Endothelial cell of umbilical vein (primary cell): ENCODE measurements at regions not wholly inside any gene's neighbourhood (a gene's known extent, or its start where the extent isn't known, plus 50 kb on each side); places are given as distances from the start of the nearest gene placed in this dataset.

ENCODE experiments used
- BruUV-seq: library from RNA; stranded (reverse); fragments of 400-500 nt; replicated peaks from 2 replicates; lab custom pipeline; 2021; lab: Mats Ljungman, UMichigan
- CTCF ChIA-PET: fragments of 300-600, 350-600 bp; sonication (Branson Sonifier 250); formaldehyde crosslinking; loops from one replicate; lab custom pipeline; 2021; ENCODE audit warnings: antibody characterized with exemption, inconsistent platforms; lab: Charles Lee
- POLR2A ChIA-PET: fragments of 300-600, 350-600 bp; sonication (Branson Sonifier 250); formaldehyde crosslinking; loops from one replicate; lab custom pipeline; 2021; ENCODE audit warnings: antibody characterized with exemption, inconsistent platforms; lab: Charles Lee
- DNase-seq: peaks from one replicate; pipeline ENCODE4 v3.0.0-alpha.2; 2011; ENCODE audit warnings: low read depth, low spot score
- FAIRE-seq: peaks from 2 replicates; lab custom pipeline; 2011; peaks lifted over from hg19 to GRCh38; lab: Jason Lieb, UNC
- H2AFZ ChIP-seq: 2 replicates; pipeline ENCODE4 v1.6.0; 2012; ENCODE audit warnings: low read depth, low read length, control low read depth, inconsistent platforms
- H3K27ac ChIP-seq: 2 replicates; pipeline ENCODE4 v1.5.1; 2011; ENCODE audit warnings: low read depth, mild to moderate bottlenecking, control low read depth, low read length, moderate library complexity; ENCODE audit not compliant: insufficient read depth
- H3K27me3 ChIP-seq, 2 experiments: 2 replicates each; pipeline versions ENCODE4 v1.6.0 to v1.6.1; 2011; ENCODE audit warnings: low read length in 2 of 2, mixed read lengths in 1 of 2; ENCODE audit not compliant: control insufficient read depth in 2 of 2, insufficient read depth in 2 of 2
- H3K36me3 ChIP-seq, 2 experiments: 2 replicates in 1 of 2; 3 replicates in 1 of 2; pipeline ENCODE4 v1.5.1; 2011; ENCODE audit warnings: low read length in 2 of 2, mild to moderate bottlenecking in 1 of 2, moderate library complexity in 1 of 2; ENCODE audit not compliant: control insufficient read depth in 2 of 2, insufficient read depth in 2 of 2; ENCODE audit errors: extremely low read depth in 1 of 2
- H3K4me1 ChIP-seq: 3 replicates; pipeline ENCODE4 v1.5.1; 2011; ENCODE audit warnings: mild to moderate bottlenecking, low read length; ENCODE audit not compliant: control insufficient read depth, insufficient read depth; ENCODE audit errors: extremely low read depth
- H3K4me2 ChIP-seq: 2 replicates; pipeline ENCODE4 v1.6.1; 2011; ENCODE audit warnings: low read length, control low read depth, mixed read lengths; ENCODE audit not compliant: insufficient read depth
- H3K4me3 ChIP-seq, 3 experiments: fragments of 200-600 bp in 1 of 3; sonication (generic), shearing (Covaris generic) in 1 of 3; replicated peaks in 1 of 3; 2 replicates each; pipeline ENCODE4 v1.5.1; 2011 to 2016; ENCODE audit warnings: control low read depth in 3 of 3, low read length in 3 of 3, mild to moderate bottlenecking in 2 of 3, inconsistent platforms in 1 of 3, low read depth in 1 of 3, moderate library complexity in 1 of 3; ENCODE audit not compliant: insufficient read depth in 1 of 3
- H3K79me2 ChIP-seq: 2 replicates; pipeline ENCODE4 v1.6.0; 2012; ENCODE audit warnings: low read length, inconsistent platforms; ENCODE audit not compliant: control insufficient read depth, insufficient read depth
- H3K9ac ChIP-seq: replicated peaks from 2 replicates; pipeline ENCODE3; 2011; ENCODE audit warnings: low read length, control low read depth; ENCODE audit not compliant: insufficient read depth; ENCODE audit errors: extremely low read depth
- H3K9me1 ChIP-seq: replicated peaks from 3 replicates; pipeline ENCODE4 v1.6.0; 2011; ENCODE audit warnings: mild to moderate bottlenecking, low read length; ENCODE audit not compliant: control insufficient read depth, insufficient read depth; ENCODE audit errors: extremely low read depth
- H3K9me3 ChIP-seq: replicated peaks from 2 replicates; pipeline ENCODE4 v1.5.1; 2012; ENCODE audit warnings: low read length, inconsistent platforms; ENCODE audit not compliant: control insufficient read depth, insufficient read depth
- H4K20me1 ChIP-seq: replicated peaks from 2 replicates; pipeline ENCODE3; 2011; ENCODE audit warnings: mild to moderate bottlenecking, low read length; ENCODE audit not compliant: control insufficient read depth, insufficient read depth; ENCODE audit errors: extremely low read depth
- CTCF ChIP-seq, 2 donors: IDR thresholded peaks; 1 replicate in 1 of 2; 2 replicates in 1 of 2; pipeline ENCODE4 v1.5.1; 2011; ENCODE audit warnings: low read length in 2 of 2, mild to moderate bottlenecking in 2 of 2, moderate library complexity in 2 of 2, control low read depth in 1 of 2, inconsistent platforms in 1 of 2, low read depth in 1 of 2; ENCODE audit not compliant: insufficient read depth in 1 of 2; ENCODE audit errors: extremely low read depth in 1 of 2
- EZH2 ChIP-seq: IDR thresholded peaks from 2 replicates; pipeline ENCODE4 v1.6.1; 2012; ENCODE audit warnings: borderline replicate concordance, low read depth, mild to moderate bottlenecking, moderate library complexity, low read length, inconsistent platforms; ENCODE audit not compliant: severe bottlenecking
- FOS ChIP-seq: IDR thresholded peaks from 2 replicates; pipeline ENCODE4 v1.6.1; 2011; ENCODE audit warnings: mild to moderate bottlenecking, low read length, moderate library complexity, borderline replicate concordance; ENCODE audit not compliant: insufficient read depth
- GATA2 ChIP-seq: IDR thresholded peaks from 2 replicates; pipeline ENCODE4 v1.7.0; 2011; ENCODE audit warnings: low read depth, mild to moderate bottlenecking, moderate library complexity, mixed read lengths, low read length; ENCODE audit not compliant: insufficient read length, insufficient read depth
- JUN ChIP-seq: IDR thresholded peaks from 2 replicates; pipeline ENCODE4 v1.6.1; 2011; ENCODE audit warnings: borderline replicate concordance, low read depth; ENCODE audit not compliant: insufficient read length, insufficient read depth
- MYC ChIP-seq: IDR thresholded peaks from one replicate; pipeline ENCODE4 v1.6.1; 2011; ENCODE audit warnings: mild to moderate bottlenecking, low read depth, low read length
- POLR2A ChIP-seq: IDR thresholded peaks from 2 replicates; pipeline ENCODE4 v1.6.1; 2012; ENCODE audit warnings: low read depth, mild to moderate bottlenecking, control low read depth, low read length
- POLR2AphosphoS5 ChIP-seq: IDR thresholded peaks from 2 replicates; pipeline ENCODE4 v1.6.1; 2012; ENCODE audit warnings: low read depth, mild to moderate bottlenecking, control low read depth, low read length, moderate library complexity; ENCODE audit not compliant: insufficient read depth
- dilution Hi-C: fragments of 300-500 bp; cut with MboI; formaldehyde crosslinking; loops from one replicate; pipeline ENCODE4 v1.15.0; 2019; ENCODE audit warnings: low sequenced_read_pairs; ENCODE audit not compliant: extremely low pct_ligation_motif_present
- intact Hi-C: fragments of 100-400 bp; cut with micrococcal nuclease; formaldehyde crosslinking; loops from one replicate; pipeline ENCODE4 v1.10.0; 2022
- TF ChIP-seq, protein P1 (sequence below): IDR thresholded peaks from 2 replicates; pipeline ENCODE4 v1.6.1; 2011; ENCODE audit not compliant: insufficient read depth, insufficient read length

DNA sequence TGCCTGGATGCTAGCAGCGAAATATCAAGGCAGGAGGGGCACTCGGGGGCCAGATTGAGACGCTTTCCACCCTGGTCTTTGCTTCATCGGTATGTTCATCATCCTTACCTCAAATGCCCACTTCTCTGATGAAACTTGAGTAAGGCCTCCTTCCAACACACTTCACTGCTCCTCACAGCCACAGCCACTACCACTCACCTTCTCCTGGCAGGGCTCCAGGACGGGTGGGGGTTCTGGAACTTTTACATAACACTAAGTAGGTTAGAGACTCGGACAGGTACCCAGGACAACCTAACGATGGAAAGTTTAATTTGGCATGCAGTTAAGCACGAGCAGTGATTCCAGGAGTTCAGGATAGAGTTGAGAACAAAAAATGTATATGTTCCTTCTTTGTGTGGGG is 73.9 kb upstream of the SPAG17 start:
- CTCF ChIA-PET, result no interaction called here
- dilution Hi-C loops, result no loop called here
- BruUV-seq, result no TSS peak

More for the DNA sequence above, 73.9 kb upstream of the SPAG17 start:
- Histone ChIP-seq H4K20me1 (no peaks in the 10 kb centered on the region), H3K4me2 (no peak overlapping the region), H3K4me1 (no peaks in the 10 kb centered on the region), H3K27me3 (no peaks in the 10 kb centered on the region), H3K79me2 (no peaks in the 10 kb centered on the region), H3K9me3 (no peaks in the 10 kb centered on the region), H3K36me3 (no peaks in the 10 kb centered on the region), H2AFZ (no peak overlapping the region), H3K4me3 (no peak overlapping the region), H3K9me1 (no peaks in the 10 kb centered on the region), H3K9ac (no peak overlapping the region), H3K27ac (no peak overlapping the region)
- TF ChIP-seq, protein P1, sequence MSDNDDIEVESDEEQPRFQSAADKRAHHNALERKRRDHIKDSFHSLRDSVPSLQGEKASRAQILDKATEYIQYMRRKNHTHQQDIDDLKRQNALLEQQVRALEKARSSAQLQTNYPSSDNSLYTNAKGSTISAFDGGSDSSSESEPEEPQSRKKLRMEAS, result no peak
- no peak for TF ChIP-seq MYC
- no peak for TF ChIP-seq POLR2A
- TF ChIP-seq POLR2AphosphoS5, result no peak
- TF ChIP-seq GATA2, result no peak
- no peak for TF ChIP-seq CTCF (IDR thresholded peaks at IDR 0.05; ENCODE audit: extremely low read depth in 1 of 2, insufficient read depth in 1 of 2, low read depth in 1 of 2, low read length in 2 of 2)
- TF ChIP-seq EZH2, result no peak
- no peak for TF ChIP-seq JUN
- TF ChIP-seq FOS, result no peak
- intact Hi-C loops, result no loop called here
- FAIRE-seq, result no peak
- DNase-seq, result no peak
- POLR2A ChIA-PET, result no interaction called here
